Activated CD8-positive, alpha-beta T cell treated with anti-CD3 and anti-CD28 coated beads for 36 hours (primary cell): ENCODE measurements at regions not wholly inside any gene's neighbourhood (a gene's known extent, or its start where the extent isn't known, plus 50 kb on each side); places are given as distances from the start of the nearest gene placed in this dataset.

Source experiments
- ATAC-seq: fragments of 200-7000 bp; cut with Tn5 transposase; one replicate; pipeline ENCODE4 v1.10.0; 2021; ENCODE audit warnings: mild to moderate bottlenecking, moderate library complexity
- CTCF ChIA-PET: fragments of 350-600 bp; sonication (Branson Sonifier 250); formaldehyde crosslinking; loops from one replicate; lab custom pipeline; 2021; ENCODE audit warnings: antibody characterized with exemption; lab: Charles Lee
- POLR2A ChIA-PET: fragments of 350-600 bp; sonication (Branson Sonifier 250); formaldehyde crosslinking; loops from one replicate; lab custom pipeline; 2021; ENCODE audit warnings: antibody characterized with exemption; lab: Charles Lee
- DNase-seq: peaks from one replicate; pipeline ENCODE4 v3.0.0-alpha.2; 2020
- H3K27ac Mint-ChIP-seq: one replicate; pipeline ENCODE4 v1.8.0; 2021; ENCODE audit warnings: mild to moderate bottlenecking, mixed read lengths
- H3K27me3 Mint-ChIP-seq: one replicate; pipeline ENCODE4 v1.8.0; 2021; ENCODE audit warnings: mixed read lengths
- H3K36me3 Mint-ChIP-seq: one replicate; pipeline ENCODE4 v1.8.0; 2021; ENCODE audit warnings: low read depth, mixed read lengths
- H3K4me1 Mint-ChIP-seq: one replicate; pipeline ENCODE4 v1.8.0; 2021; ENCODE audit warnings: low read depth, mixed read lengths
- H3K4me3 Mint-ChIP-seq: one replicate; pipeline ENCODE4 v1.8.0; 2021; ENCODE audit warnings: mild to moderate bottlenecking, moderate library complexity, mixed read lengths
- H3K9me3 Mint-ChIP-seq: one replicate; pipeline ENCODE4 v1.8.0; 2021; ENCODE audit warnings: mixed read lengths
- intact Hi-C: fragments of 100-400 bp; cut with micrococcal nuclease; formaldehyde crosslinking; loops from one replicate; pipeline ENCODE4 v1.10.0; 2022
- TF ChIP-seq, protein P1 (sequence below): fragments of 200-600 bp; IDR thresholded peaks from one replicate; pipeline ENCODE4 v1.8.0; 2022; ENCODE audit warnings: antibody characterized with exemption, mild to moderate bottlenecking

DNA sequence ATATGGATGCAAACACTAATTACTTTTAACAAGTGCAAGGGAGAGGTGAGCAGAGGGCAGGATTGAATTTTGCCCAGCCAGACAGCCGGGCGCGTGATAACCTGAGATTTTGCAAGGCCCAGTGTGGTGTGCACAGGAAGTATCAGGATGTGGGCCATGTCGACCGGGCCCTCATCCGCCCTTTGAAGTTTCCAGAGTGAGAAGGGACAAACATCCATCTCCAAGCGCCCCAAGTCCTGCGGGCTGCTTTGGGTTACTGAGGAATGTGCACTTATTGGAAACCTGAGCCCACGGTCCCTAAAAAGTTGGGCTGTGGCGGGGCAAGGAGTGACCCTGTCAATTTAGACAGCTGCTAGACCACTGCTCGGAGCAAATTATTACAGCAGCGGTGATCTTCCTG lies 272.2 kb upstream of the IRX2 start:
- DNase-seq: no peak
- Mint-ChIP-seq H3K27ac (no peak overlapping the region), H3K27me3 (no peaks in the 10 kb centered on the region), H3K4me1 (no peaks in the 10 kb centered on the region), H3K36me3 (no peaks in the 10 kb centered on the region), H3K4me3 (no peak overlapping the region), H3K9me3 (peaks cover 1% of the 10 kb centered on the region)
- ChIA-PET POLR2A (no interaction called here), CTCF (no interaction called here)
- TF ChIP-seq, protein P1, sequence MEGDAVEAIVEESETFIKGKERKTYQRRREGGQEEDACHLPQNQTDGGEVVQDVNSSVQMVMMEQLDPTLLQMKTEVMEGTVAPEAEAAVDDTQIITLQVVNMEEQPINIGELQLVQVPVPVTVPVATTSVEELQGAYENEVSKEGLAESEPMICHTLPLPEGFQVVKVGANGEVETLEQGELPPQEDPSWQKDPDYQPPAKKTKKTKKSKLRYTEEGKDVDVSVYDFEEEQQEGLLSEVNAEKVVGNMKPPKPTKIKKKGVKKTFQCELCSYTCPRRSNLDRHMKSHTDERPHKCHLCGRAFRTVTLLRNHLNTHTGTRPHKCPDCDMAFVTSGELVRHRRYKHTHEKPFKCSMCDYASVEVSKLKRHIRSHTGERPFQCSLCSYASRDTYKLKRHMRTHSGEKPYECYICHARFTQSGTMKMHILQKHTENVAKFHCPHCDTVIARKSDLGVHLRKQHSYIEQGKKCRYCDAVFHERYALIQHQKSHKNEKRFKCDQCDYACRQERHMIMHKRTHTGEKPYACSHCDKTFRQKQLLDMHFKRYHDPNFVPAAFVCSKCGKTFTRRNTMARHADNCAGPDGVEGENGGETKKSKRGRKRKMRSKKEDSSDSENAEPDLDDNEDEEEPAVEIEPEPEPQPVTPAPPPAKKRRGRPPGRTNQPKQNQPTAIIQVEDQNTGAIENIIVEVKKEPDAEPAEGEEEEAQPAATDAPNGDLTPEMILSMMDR: no peak
- intact Hi-C loops: no loop called here
- ATAC-seq: no peak

DNA sequence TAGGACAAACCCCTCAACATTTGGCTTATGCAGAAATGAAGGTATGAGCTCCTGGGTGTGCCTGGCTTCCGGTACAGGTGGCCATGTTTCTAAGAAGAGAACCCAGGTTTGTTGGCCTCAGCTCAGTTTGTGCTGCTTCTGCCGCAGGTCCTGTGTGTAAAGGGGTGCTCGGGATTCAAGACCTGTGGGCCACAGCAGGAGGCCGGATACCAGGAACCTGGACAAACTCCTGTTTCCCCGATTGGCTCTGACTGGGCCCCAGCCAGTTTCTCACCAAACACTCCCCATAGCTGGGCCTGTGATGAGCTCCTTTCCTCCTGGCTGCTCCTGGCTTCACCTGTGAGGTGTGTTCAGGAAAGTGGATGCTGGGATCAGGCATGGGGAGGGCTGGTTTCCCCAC lies 271.2 kb upstream of the IRX2 start:
- no peaks in the 10 kb centered on the region for H3K4me1 Mint-ChIP-seq
- intact Hi-C loops: no loop called here

DNA sequence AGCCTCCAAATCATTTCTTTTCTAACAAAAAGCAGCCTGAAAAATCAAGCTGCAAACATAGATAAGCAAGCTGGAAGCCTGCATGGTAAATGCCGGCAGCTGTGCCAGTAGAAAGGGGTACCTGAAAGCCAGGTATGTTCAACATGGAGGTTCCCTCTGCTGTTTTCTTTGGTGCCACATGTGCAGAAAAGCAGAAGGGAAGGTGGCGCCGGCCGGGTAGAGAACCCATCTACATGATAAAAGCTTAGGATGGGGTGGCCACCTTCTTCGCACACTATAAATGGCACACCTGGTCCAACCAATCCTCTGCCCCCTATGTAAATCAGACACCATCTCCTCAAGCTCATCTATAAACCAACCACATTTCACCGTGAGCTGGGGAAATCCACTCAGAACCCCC lies 268.9 kb upstream of the IRX2 start:
- no peaks in the 10 kb centered on the region for H3K4me1 Mint-ChIP-seq
- DNase-seq: no peak
- H3K4me3 Mint-ChIP-seq: no peak overlapping the region
- ATAC-seq: no peak
- TF ChIP-seq, protein P1: no peak
- no peaks in the 10 kb centered on the region for H3K27me3 Mint-ChIP-seq
- ChIA-PET CTCF (no interaction called here), POLR2A (no interaction called here)
- intact Hi-C loops: no loop called here
- H3K36me3 Mint-ChIP-seq: no peaks in the 10 kb centered on the region
- peaks cover 1% of the 10 kb centered on the region for H3K9me3 Mint-ChIP-seq
- H3K27ac Mint-ChIP-seq: no peak overlapping the region

More for the DNA sequence above, 271.2 kb upstream of the IRX2 start:
- ATAC-seq (no peak), DNase-seq (no peak)
- TF ChIP-seq, protein P1: no peak
- peaks cover 1% of the 10 kb centered on the region for H3K9me3 Mint-ChIP-seq
- no peak overlapping the region for H3K4me3 Mint-ChIP-seq
- CTCF ChIA-PET: no interaction called here
- no peaks in the 10 kb centered on the region for H3K36me3 Mint-ChIP-seq
- no peak overlapping the region for H3K27ac Mint-ChIP-seq
- POLR2A ChIA-PET: no interaction called here
- no peaks in the 10 kb centered on the region for H3K27me3 Mint-ChIP-seq

DNA sequence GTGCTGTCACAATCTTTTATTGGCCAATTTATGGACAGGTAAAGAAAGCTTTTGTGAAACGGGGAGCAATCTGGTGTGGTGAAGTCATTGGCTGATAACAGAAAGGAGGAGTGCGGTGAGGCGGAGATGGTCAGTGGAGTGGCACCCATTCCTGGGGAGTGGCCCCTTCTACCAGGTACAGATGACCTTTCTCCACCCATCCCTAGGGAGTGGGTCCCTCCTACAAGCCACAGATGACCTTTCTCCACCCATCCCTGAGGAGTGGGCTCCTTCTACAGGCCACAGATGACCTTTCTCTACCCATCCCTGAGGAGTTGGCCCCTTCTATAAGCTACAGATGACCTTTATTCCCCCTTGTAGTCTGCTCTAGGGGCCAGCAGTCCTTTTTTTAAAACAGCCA lies 267.6 kb upstream of the IRX2 start:
- H3K4me1 Mint-ChIP-seq: no peaks in the 10 kb centered on the region
- no peak overlapping the region for H3K4me3 Mint-ChIP-seq
- intact Hi-C loops: no loop called here
- peaks cover 1% of the 10 kb centered on the region for H3K9me3 Mint-ChIP-seq
- TF ChIP-seq, protein P1: no peak
- H3K27ac Mint-ChIP-seq: no peak overlapping the region
- no peak for DNase-seq
- no peak for ATAC-seq
- ChIA-PET POLR2A (no interaction called here), CTCF (no interaction called here)
- H3K27me3 Mint-ChIP-seq: no peaks in the 10 kb centered on the region
- H3K36me3 Mint-ChIP-seq: no peaks in the 10 kb centered on the region

DNA sequence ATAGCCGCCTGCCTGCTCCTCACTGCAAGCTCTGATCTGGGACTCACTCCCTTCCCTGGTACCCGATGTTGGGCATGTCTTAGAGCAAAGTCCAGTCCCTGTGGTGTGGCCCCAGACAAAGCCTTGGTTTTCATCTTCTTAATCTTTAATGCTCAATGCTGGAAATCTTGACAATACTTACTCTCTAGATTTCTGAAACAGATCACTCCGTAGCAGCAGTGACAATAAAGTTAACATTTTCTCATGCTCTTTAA lies 260.2 kb upstream of the IRX2 start:
- CTCF ChIA-PET: no interaction called here

More for the DNA sequence above, 260.2 kb upstream of the IRX2 start:
- Mint-ChIP-seq H3K4me1 (no peaks in the 10 kb centered on the region), H3K36me3 (no peaks in the 10 kb centered on the region), H3K27ac (no peak overlapping the region), H3K4me3 (no peak overlapping the region), H3K27me3 (no peaks in the 10 kb centered on the region), H3K9me3 (peaks cover 3% of the 10 kb centered on the region)
- no peak for DNase-seq
- intact Hi-C loops: no loop called here
- POLR2A ChIA-PET: no interaction called here
- TF ChIP-seq, protein P1: no peak
- no peak for ATAC-seq
